Activated T-helper 1 cell treated with anti-CD3 and anti-CD28 coated beads, Interleukin-12 subunit alpha, Interleukin-12 subunit beta, Interleukin-2, Interleukin-4 antibody, amounts not matched to agents 30 ng/mL and 10 ng/mL and 1 ng/mL, durations not matched to agents 14 hours and 24 hours and 36 hours (primary cell): ENCODE measurements at regions not wholly inside any gene's neighbourhood (a gene's known extent, or its start where the extent isn't known, plus 50 kb on each side); places are given as distances from the start of the nearest gene placed in this dataset.
"Not testable (repeated sequence)": the region's sequence is repeated elsewhere in the genome, so short reads cannot be mapped to it uniquely, and the experiment has no call there.

Experiments used
- DNase-seq: peaks from one replicate; pipeline ENCODE4 v3.0.0; 2021; ENCODE audit warnings: low spot score
- H3K27ac Mint-ChIP-seq: one replicate; pipeline ENCODE4 v1.8.0; 2021; ENCODE audit warnings: mild to moderate bottlenecking, mixed read lengths
- H3K27me3 Mint-ChIP-seq: one replicate; pipeline ENCODE4 v1.8.0; 2022; ENCODE audit warnings: mild to moderate bottlenecking, moderate library complexity, mixed read lengths; ENCODE audit not compliant: insufficient read depth
- H3K36me3 Mint-ChIP-seq: one replicate; pipeline ENCODE4 v1.8.0; 2021; ENCODE audit warnings: low read depth, mixed read lengths
- H3K4me1 Mint-ChIP-seq: one replicate; pipeline ENCODE4 v1.8.0; 2021; ENCODE audit warnings: low read depth, mixed read lengths
- H3K4me3 Mint-ChIP-seq: one replicate; pipeline ENCODE4 v1.8.0; 2021; ENCODE audit warnings: mild to moderate bottlenecking, moderate library complexity, mixed read lengths
- H3K9me3 Mint-ChIP-seq: one replicate; pipeline ENCODE4 v1.8.0; 2021; ENCODE audit warnings: mixed read lengths
- intact Hi-C: fragments of 100-400 bp; cut with micrococcal nuclease; formaldehyde crosslinking; loops from one replicate; pipeline ENCODE4 v1.15.1; 2024

DNA sequence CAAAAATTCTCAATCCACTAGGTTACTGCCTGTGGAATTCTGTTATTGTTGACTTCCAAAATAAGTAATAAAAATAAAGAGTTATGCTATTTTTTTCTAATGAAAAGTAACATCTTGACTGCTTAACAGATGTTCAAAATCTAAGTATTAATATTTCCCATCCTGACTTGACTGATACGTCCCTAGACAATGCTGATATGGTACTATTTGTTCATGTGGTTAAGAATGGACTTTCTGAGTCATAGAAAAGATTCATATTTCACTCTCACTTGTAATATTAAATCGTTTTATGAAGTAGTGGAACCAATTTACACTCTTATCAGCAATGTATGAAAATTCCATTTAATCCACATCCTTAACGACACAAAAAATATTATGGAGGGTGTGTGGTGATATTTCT lies 104.8 kb upstream of the PLSCR5 start:
- H3K9me3 Mint-ChIP-seq = no peaks in the 10 kb centered on the region
- no peaks in the 10 kb centered on the region for H3K27me3 Mint-ChIP-seq
- no peak for DNase-seq
- no peaks in the 10 kb centered on the region for H3K4me1 Mint-ChIP-seq
- no peak overlapping the region for H3K4me3 Mint-ChIP-seq
- H3K27ac Mint-ChIP-seq = no peak overlapping the region
- H3K36me3 Mint-ChIP-seq = no peaks in the 10 kb centered on the region
- intact Hi-C loops = no loop called here

DNA sequence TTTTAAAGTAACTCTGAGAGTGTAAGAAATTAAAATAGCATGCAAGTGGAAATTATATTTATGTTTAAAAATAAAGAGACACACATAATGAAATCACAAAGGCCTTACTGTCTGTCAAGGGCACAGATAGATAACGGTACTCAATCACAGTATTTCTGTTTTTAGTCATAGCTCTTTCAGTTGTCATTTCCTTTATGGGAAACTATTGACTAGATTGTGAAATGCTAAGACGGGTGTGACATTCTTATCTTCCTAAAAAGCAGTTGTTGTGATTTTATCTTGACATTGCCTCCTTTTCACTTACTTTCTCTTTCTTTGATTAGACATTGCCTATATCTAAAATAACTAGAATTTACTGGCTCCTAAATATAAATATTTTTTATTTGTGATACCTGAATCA lies 100.1 kb upstream of the PLSCR5 start:
- DNase-seq = no peak
- H3K4me1 Mint-ChIP-seq = no peaks in the 10 kb centered on the region
- H3K9me3 Mint-ChIP-seq = no peaks in the 10 kb centered on the region
- no peak overlapping the region for H3K4me3 Mint-ChIP-seq
- intact Hi-C loops = no loop called here
- no peaks in the 10 kb centered on the region for H3K27me3 Mint-ChIP-seq
- no peaks in the 10 kb centered on the region for H3K36me3 Mint-ChIP-seq
- no peak overlapping the region for H3K27ac Mint-ChIP-seq

DNA sequence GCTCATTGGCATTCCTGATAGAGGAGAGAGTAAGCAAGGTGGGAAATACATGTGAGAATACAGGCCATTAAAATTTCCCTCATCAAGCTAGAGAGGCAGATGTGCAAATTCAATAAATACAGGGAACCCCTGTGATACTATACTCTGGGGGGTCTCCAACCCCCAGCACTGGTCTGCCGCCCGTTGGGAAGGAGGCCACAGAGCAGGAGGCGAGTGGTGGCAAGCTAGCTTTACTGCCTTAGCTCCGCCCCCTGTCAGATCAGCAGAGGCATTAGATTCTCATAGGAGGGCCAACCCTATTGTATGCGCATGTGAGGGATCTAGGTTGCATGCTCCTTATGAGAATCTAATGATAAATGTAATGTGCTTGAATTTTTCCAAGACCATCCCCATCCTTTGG lies 97.1 kb upstream of the PLSCR5 start:
- intact Hi-C loops = no loop called here
- H3K4me3 Mint-ChIP-seq = no peak overlapping the region
- no peak for DNase-seq
- H3K4me1 Mint-ChIP-seq = no peaks in the 10 kb centered on the region
- no peaks in the 10 kb centered on the region for H3K9me3 Mint-ChIP-seq
- no peaks in the 10 kb centered on the region for H3K27me3 Mint-ChIP-seq
- no peaks in the 10 kb centered on the region for H3K36me3 Mint-ChIP-seq
- no peak overlapping the region for H3K27ac Mint-ChIP-seq

DNA sequence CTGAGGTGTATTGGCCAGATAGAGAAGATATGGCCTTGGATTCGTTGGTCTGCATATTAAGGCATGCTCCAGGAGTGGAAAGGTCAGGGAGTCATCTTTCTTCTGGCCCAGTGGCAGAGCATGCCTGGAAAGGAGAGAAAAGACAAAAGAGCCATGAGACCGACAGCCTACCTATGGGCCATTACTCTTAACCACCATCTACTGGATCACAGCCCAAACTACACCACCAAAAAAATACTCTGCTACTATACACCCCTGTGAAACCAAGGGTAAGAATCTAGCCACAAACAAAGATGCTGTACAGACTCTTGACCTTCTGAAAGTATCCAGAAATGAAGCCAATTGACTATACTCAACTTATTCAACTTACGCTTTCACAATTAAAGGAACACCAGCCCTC lies 96.1 kb upstream of the PLSCR5 start:
- Mint-ChIP-seq H3K4me1 (no peaks in the 10 kb centered on the region), H3K36me3 (no peaks in the 10 kb centered on the region), H3K9me3 (no peaks in the 10 kb centered on the region), H3K27me3 (no peaks in the 10 kb centered on the region), H3K27ac (no peak overlapping the region), H3K4me3 (no peak overlapping the region)
- intact Hi-C loops = no loop called here
- DNase-seq = no peak

DNA sequence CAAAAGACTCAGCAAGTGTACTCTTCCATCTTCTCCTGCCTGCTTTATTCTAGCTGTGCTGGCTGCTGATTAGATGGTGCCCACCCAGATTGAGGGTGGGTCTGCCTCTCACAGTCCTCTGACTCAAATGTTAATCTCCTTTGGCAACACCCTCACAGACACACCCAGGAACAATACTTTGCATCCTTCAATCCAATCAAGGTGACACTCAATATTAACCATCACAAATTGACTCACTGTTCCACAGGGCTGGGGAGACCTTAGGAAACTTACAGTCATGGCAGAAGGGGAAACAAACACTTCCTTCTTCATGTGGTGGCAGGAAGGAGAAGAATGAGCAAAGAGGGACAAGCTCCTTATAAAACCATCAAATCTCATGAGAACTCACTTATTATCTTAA lies 94.9 kb upstream of the PLSCR5 start:
- H3K36me3 Mint-ChIP-seq, H3K4me1 Mint-ChIP-seq, H3K9me3 Mint-ChIP-seq, H3K4me3 Mint-ChIP-seq, H3K27ac Mint-ChIP-seq, H3K27me3 Mint-ChIP-seq, DNase-seq, intact Hi-C loops: not testable (repeated sequence)

DNA sequence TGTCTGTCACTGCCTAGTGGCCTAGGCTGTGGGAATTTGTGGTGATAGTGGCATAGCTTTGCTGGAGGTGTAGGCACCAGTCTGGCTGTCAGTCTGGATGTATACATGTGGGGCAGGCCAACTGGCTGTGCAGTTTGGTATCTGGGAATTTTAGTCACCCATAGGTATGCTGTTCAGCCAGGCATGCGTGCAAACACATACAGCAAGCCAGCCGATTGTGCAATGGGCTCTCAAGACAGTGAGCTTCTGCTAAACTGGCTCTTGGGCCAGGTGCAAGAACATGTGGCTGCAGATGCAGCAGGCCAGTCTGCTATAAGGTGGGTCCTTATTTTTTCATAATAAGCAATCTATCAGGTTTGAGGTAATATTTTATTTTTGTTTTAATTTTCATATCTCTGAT lies 87.1 kb upstream of the PLSCR5 start:
- Mint-ChIP-seq H3K27me3 (no peaks in the 10 kb centered on the region), H3K4me1 (no peaks in the 10 kb centered on the region), H3K4me3 (no peak overlapping the region), H3K27ac (no peak overlapping the region), H3K36me3 (no peaks in the 10 kb centered on the region), H3K9me3 (no peaks in the 10 kb centered on the region)
- intact Hi-C loops = no loop called here
- DNase-seq = no peak

DNA sequence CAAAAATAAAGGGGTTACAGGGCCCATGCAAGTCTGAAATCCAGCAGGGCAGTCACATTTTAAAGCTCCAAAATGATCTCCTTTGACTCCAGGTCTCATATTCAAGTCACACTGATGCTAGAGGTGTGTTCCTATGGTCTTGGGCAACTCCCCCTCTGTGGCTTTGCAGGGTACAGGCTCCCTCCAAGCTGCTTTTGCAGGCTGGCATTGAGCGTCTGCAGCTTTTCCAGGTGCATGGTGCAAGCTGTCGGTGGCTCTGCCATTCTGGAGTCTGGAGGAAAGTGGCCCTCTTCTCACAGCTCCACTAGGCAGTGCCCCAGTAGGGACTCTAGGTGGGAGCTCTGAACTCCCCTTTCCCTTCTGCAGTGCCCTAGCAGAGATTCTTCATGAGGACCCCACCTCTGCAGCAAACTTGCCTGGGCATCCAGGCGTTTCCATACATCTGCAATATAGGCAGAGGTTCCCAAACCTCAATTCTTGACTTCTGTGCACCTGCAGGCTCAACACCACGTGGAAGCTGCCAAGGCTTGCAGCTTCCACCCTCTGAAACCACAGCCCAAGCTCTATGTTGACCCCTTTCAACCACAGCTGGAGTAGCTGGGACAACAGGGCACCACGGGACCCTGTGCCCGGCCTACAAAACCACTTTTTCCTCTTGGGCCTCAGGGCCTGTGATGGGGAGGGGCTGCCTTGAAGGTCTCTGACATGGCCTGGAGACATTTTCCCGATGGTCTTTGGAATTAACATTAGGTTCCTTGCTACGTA lies 80.1 kb upstream of the PLSCR5 start:
- Mint-ChIP-seq H3K27ac (no peak overlapping the region), H3K9me3 (no peaks in the 10 kb centered on the region), H3K4me3 (no peak overlapping the region), H3K27me3 (no peaks in the 10 kb centered on the region), H3K4me1 (no peaks in the 10 kb centered on the region), H3K36me3 (no peaks in the 10 kb centered on the region)
- intact Hi-C loops = no loop called here
- DNase-seq = no peak

DNA sequence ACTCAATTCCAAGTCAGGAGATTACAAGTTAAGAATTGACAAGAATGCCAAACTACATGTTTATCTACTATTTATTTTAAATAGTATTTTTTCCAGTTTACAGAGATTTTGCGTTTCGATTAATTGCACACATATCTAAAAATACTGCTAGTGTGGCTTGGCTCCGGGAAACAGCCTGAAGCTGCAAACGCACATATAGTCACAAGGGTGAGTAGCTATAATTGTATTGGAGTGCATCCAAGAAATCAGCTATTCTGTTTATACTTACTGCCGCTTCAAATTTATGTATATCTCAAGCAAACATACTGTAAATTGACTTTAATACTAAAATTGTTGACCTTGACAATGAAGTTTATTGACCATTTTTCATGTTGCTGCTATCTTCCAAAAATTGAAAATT lies 77.0 kb upstream of the PLSCR5 start:
- Mint-ChIP-seq H3K27ac (no peak overlapping the region), H3K4me1 (no peaks in the 10 kb centered on the region), H3K9me3 (no peaks in the 10 kb centered on the region), H3K36me3 (no peaks in the 10 kb centered on the region), H3K27me3 (no peaks in the 10 kb centered on the region), H3K4me3 (no peak overlapping the region)
- DNase-seq = no peak
- intact Hi-C loops = no loop called here

DNA sequence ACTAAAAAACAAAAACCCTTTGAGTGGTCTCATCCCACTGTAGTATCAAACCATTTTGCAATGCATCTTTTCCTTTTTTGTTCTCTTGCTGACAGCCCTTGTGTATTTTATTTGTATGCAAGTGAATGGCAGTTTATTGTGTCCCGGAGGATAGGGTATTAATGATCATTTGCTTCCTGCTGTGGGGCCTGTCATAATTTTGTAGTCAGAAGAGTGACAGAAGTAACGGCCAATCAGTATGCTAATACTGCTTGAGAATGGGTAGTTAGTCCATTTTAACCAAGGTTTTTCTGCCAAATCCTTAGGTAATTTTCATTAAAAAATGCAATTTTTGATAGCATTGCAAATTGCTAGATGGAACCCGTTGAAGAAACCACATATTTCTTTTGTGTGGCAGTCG lies 75.5 kb upstream of the PLSCR5 start:
- Mint-ChIP-seq H3K27me3 (no peaks in the 10 kb centered on the region), H3K9me3 (no peaks in the 10 kb centered on the region), H3K36me3 (no peaks in the 10 kb centered on the region), H3K4me1 (no peaks in the 10 kb centered on the region), H3K27ac (no peak overlapping the region), H3K4me3 (no peak overlapping the region)
- intact Hi-C loops = no loop called here
- no peak for DNase-seq

DNA sequence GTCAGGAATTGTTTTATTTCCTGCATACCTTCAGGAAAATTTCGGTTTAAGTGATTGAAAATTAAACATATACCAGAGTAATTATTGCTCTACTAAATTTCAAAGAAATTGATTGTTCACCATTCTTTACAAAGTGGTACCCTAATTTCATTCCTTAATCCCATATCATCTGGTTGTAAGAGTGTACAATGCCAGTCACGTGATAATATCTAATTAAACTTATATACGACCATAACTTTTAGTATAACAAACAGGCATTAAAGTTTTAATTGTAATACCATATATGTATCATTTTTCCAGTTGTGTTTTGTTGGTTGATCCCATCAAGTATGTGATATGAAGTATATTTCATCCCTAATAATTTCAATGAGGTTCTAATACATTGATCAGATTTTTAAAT lies 74.8 kb upstream of the PLSCR5 start:
- no peaks in the 10 kb centered on the region for H3K27me3 Mint-ChIP-seq
- H3K9me3 Mint-ChIP-seq = no peaks in the 10 kb centered on the region
- no peak overlapping the region for H3K27ac Mint-ChIP-seq
- no peaks in the 10 kb centered on the region for H3K4me1 Mint-ChIP-seq
- no peaks in the 10 kb centered on the region for H3K36me3 Mint-ChIP-seq
- intact Hi-C loops = no loop called here
- DNase-seq = no peak
- H3K4me3 Mint-ChIP-seq = no peak overlapping the region

DNA sequence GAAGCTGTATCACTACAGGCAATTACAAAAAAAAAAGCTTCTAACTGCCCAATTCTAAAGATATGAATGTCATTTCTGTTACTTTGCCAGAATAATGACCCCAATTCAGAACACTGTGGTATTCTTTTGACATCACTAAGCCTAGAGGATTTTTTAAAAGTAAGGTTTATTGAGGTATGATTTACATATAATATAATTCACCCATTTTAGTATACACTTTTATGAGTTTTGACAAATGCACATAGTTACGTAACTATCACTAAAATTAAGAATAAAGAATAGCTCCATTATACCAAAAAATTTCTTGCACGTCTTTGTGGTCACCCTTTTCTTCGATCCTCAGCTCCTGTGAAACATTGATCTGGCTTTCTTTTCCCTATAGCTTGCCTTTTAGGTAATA lies 74.0 kb upstream of the PLSCR5 start:
- intact Hi-C loops = no loop called here
- no peak overlapping the region for H3K4me3 Mint-ChIP-seq
- H3K4me1 Mint-ChIP-seq = no peaks in the 10 kb centered on the region
- no peaks in the 10 kb centered on the region for H3K36me3 Mint-ChIP-seq
- no peak overlapping the region for H3K27ac Mint-ChIP-seq
- no peak for DNase-seq
- no peaks in the 10 kb centered on the region for H3K27me3 Mint-ChIP-seq
- H3K9me3 Mint-ChIP-seq = no peaks in the 10 kb centered on the region

DNA sequence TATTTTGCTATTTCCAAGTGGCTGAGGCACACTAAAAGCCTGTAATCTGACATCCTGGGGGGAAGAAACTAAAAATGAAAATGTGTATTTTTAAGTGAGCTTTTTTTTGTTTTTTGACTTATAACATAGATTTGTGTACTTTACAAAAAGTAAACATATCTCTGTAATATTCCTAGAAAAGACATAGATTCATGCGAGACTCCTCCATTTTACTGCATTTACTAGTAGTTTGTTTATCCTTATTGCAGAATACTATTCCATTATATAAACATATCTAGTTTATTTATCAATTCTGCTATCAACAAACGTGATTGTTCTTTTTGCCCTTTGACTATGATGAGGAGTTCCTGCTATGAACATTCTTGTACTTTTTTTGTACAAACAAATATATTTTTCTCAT lies 67.8 kb upstream of the PLSCR5 start:
- Mint-ChIP-seq H3K27ac (no peak overlapping the region), H3K9me3 (no peaks in the 10 kb centered on the region), H3K4me3 (no peak overlapping the region), H3K4me1 (no peaks in the 10 kb centered on the region), H3K27me3 (no peaks in the 10 kb centered on the region), H3K36me3 (no peaks in the 10 kb centered on the region)
- no peak for DNase-seq
- intact Hi-C loops = no loop called here

DNA sequence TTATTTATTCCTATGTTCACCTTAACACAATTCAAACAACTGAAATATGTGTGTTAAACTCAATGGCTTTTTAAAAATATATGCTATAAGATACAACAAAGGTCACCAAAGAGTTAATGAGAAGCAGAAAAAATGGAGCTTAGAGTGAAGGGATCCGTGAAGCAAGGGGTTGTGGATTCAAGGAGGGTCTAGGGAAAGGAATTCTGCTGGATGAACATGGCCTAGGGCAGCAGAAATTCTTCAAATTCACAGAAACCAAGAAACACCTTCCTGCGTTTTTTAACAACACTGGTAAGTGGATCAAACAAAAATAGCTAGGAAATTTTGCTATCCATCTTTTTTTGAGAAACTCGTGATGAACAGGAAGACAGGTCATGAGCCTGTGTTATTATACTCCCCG lies 59.3 kb upstream of the PLSCR5 start:
- intact Hi-C loops = no loop called here
- no peak for DNase-seq
- Mint-ChIP-seq H3K27me3 (peaks cover 7% of the 10 kb centered on the region), H3K9me3 (no peaks in the 10 kb centered on the region), H3K4me1 (no peaks in the 10 kb centered on the region), H3K4me3 (no peak overlapping the region), H3K36me3 (no peaks in the 10 kb centered on the region), H3K27ac (no peak overlapping the region)

DNA sequence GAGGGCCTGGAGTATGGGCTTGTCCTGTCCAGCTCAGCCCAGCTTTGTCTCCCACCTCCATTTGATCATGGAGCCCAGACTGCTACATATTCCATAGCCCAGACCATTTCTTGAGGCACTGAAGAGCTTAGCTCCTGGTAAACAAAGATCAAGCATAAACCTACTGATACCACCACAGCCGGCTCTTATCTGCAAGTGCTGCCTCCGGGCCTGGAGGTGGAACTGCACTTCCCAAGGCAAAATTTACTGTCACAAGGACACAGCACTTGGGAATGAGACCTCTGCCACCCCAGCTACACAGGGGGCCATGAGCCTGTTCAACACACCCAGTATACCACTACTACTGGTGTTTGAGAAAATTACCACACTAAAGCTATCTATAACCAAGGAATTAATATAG lies 53.7 kb upstream of the PLSCR5 start:
- H3K4me1 Mint-ChIP-seq = no peaks in the 10 kb centered on the region
- H3K27ac Mint-ChIP-seq = no peak overlapping the region
- intact Hi-C loops = no loop called here
- no peaks in the 10 kb centered on the region for H3K9me3 Mint-ChIP-seq
- DNase-seq = no peak
- no peaks in the 10 kb centered on the region for H3K36me3 Mint-ChIP-seq
- H3K4me3 Mint-ChIP-seq = no peak overlapping the region
- H3K27me3 Mint-ChIP-seq = peaks cover 7% of the 10 kb centered on the region
